Hepatocyte (in vitro differentiated cells): ENCODE measurements at regions not wholly inside any gene's neighbourhood (a gene's known extent, or its start where the extent isn't known, plus 50 kb on each side); places are given as distances from the start of the nearest gene placed in this dataset.
"Not testable (repeated sequence)": the region's sequence is repeated elsewhere in the genome, so short reads cannot be mapped to it uniquely, and the experiment has no call there.

Experiments
- DNase-seq: peaks from one replicate; pipeline ENCODE4 v3.0.0-alpha.2; 2016; ENCODE audit warnings: low spot score
- H2AFZ ChIP-seq: fragments of 200-600 bp; sonication (generic); 2 replicates; pipeline ENCODE4 v1.6.0; 2016; ENCODE audit warnings: antibody characterized with exemption, mild to moderate bottlenecking
- H3K27ac ChIP-seq: fragments of 200-600 bp; sonication (generic); 2 replicates; pipeline ENCODE4 v1.5.1; 2016; ENCODE audit warnings: mild to moderate bottlenecking
- H3K27me3 ChIP-seq: fragments of 200-600 bp; sonication (generic); 2 replicates; pipeline ENCODE4 v1.6.1; 2016
- H3K36me3 ChIP-seq: fragments of 200-600 bp; sonication (generic); replicated peaks from 2 replicates; pipeline ENCODE4 v1.5.1; 2016; ENCODE audit warnings: low read depth; ENCODE audit not compliant: insufficient read depth
- H3K4me1 ChIP-seq: fragments of 200-600 bp; sonication (generic); 2 replicates; pipeline ENCODE4 v1.5.1; 2016; ENCODE audit warnings: mild to moderate bottlenecking, moderate library complexity; ENCODE audit not compliant: insufficient read depth
- H3K4me2 ChIP-seq: fragments of 200-600 bp; sonication (generic); 2 replicates; pipeline ENCODE4 v1.6.0; 2016
- H3K4me3 ChIP-seq: fragments of 200-600 bp; sonication (generic); 2 replicates; pipeline ENCODE4 v1.5.1; 2016; ENCODE audit warnings: mild to moderate bottlenecking
- H3K79me2 ChIP-seq: fragments of 200-600 bp; sonication (generic); 2 replicates; pipeline ENCODE4 v1.6.0; 2017; ENCODE audit warnings: mild to moderate bottlenecking
- H3K9me2 ChIP-seq: fragments of 200-600 bp; sonication (generic); replicated peaks from 2 replicates; pipeline ENCODE4 v1.6.0; 2017; ENCODE audit warnings: mild to moderate bottlenecking; ENCODE audit not compliant: insufficient read depth
- H3K9me3 ChIP-seq: fragments of 200-600 bp; sonication (generic); 2 replicates; pipeline ENCODE4 v1.5.1; 2016; ENCODE audit warnings: low read depth, mild to moderate bottlenecking
- H4K20me1 ChIP-seq: fragments of 200-600 bp; sonication (generic); 2 replicates; pipeline ENCODE4 v1.6.0; 2016; ENCODE audit warnings: mild to moderate bottlenecking; ENCODE audit not compliant: insufficient read depth, poor library complexity, severe bottlenecking
- EZH2 ChIP-seq: fragments of 200-600 bp; sonication (generic); IDR thresholded peaks from 2 replicates; pipeline ENCODE4 v1.6.1; 2016; ENCODE audit warnings: antibody characterized with exemption, mild to moderate bottlenecking, borderline replicate concordance
- EZH2phosphoT487 ChIP-seq: fragments of 200-600 bp; sonication (generic); IDR thresholded peaks from one replicate; pipeline ENCODE4 v1.6.1; 2018; ENCODE audit warnings: antibody characterized with exemption, mild to moderate bottlenecking, low read depth, moderate library complexity; ENCODE audit not compliant: unreplicated experiment, severe bottlenecking
- WGBS: methylation state at CpG from one replicate; pipeline ENCODE4 v1.1.6; 2016; ENCODE audit warnings: low lambda C conversion rate; ENCODE audit errors: missing lambda C conversion rate; 5-methylcytosine and 5-hydroxymethylcytosine counted together
- TF ChIP-seq, protein P1 (sequence below): fragments of 200-600 bp; sonication (generic); IDR thresholded peaks from 2 replicates; pipeline ENCODE4 v1.5.1; 2016; ENCODE audit warnings: antibody characterized with exemption, mild to moderate bottlenecking; ENCODE audit not compliant: poor library complexity

DNA sequence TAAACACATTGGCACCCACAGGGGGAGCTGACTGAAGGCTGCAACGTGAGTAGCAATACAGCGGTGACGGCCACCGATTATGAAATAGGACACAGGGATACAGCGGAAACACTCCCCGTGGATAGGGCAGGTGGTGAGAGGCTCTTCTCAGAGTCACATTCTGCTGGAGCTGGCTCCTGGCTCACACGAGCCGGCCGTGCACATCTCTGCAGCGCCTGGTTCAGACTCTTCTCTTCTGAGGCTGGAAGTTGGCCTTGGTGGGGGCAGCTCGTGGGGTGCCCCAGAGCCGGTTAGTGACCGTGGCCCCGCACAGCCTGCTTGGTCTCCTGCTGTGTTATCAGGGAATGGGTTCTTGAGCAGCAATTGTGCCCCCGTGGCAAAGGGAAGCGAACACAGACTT lies 61.3 kb upstream of the EN2 start:
- 87% methylated on average over 16 of the region's 16 CpGs for WGBS
- H3K27me3 ChIP-seq, result peaks cover 36% of the 10 kb centered on the region
- no peak for TF ChIP-seq EZH2
- TF ChIP-seq, protein P1, sequence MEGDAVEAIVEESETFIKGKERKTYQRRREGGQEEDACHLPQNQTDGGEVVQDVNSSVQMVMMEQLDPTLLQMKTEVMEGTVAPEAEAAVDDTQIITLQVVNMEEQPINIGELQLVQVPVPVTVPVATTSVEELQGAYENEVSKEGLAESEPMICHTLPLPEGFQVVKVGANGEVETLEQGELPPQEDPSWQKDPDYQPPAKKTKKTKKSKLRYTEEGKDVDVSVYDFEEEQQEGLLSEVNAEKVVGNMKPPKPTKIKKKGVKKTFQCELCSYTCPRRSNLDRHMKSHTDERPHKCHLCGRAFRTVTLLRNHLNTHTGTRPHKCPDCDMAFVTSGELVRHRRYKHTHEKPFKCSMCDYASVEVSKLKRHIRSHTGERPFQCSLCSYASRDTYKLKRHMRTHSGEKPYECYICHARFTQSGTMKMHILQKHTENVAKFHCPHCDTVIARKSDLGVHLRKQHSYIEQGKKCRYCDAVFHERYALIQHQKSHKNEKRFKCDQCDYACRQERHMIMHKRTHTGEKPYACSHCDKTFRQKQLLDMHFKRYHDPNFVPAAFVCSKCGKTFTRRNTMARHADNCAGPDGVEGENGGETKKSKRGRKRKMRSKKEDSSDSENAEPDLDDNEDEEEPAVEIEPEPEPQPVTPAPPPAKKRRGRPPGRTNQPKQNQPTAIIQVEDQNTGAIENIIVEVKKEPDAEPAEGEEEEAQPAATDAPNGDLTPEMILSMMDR, result no peak
- TF ChIP-seq EZH2phosphoT487, result no peak

DNA sequence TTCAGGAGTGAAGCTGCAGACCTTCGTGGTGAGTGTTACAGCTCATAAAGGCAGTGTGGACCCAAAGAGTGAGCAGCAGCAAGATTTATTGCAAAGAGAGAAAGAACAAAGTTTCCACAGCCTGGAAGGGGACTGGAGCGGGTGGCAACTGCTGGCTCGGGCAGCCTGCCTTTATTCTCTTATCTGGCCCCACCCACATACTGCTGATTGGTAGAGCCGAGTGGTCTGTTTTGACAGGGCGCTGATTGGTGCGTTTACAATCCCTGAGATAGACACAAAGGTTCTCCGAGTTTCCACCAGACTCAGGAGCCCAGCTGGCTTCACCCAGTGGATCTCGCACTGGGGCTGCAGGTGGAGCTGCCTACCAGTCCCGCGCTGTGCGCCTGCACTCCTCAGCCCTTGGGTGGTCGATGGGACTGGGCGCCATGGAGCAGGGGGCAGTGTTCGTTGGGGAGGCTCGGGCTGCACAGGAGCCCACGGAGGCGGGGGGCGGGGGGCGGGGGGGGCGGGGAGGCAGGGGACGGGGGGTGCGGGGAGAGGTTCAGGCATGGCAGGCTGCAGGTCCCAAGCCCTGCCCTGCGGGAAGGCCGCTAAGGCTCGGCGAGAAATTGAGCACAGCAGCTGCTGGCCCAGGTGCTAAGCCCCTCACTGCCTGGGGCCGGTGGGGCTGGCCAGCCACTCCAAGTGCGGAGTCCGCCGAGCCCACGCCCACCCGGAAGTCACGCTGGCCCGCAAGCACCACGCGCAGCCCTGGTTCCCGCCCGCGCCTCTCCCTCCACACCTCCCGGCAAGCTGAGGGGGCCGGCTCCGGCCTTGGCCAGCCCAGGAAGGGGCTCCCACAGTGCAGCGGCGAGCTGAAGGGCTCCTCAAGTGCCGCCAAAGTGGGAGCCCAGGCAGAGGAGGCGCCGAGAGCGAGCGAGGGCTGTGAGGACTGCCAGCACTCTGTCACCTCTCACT lies 59.9 kb upstream of the EN2 start:
- not testable (repeated sequence) for H3K27ac ChIP-seq, H3K9me2 ChIP-seq, H3K4me2 ChIP-seq, DNase-seq, H2AFZ ChIP-seq, H3K4me1 ChIP-seq, H4K20me1 ChIP-seq, H3K79me2 ChIP-seq, H3K4me3 ChIP-seq, H3K9me3 ChIP-seq, H3K36me3 ChIP-seq
- peaks cover 25% of the 10 kb centered on the region for H3K27me3 ChIP-seq
- WGBS, result 91% methylated on average over 31 of the region's 49 CpGs

More for the DNA sequence above, 61.3 kb upstream of the EN2 start:
- no peak overlapping the region for H2AFZ ChIP-seq
- H3K9me2 ChIP-seq, result no peaks in the 10 kb centered on the region
- H3K4me1 ChIP-seq, result no peaks in the 10 kb centered on the region
- H3K4me3 ChIP-seq, result no peak overlapping the region
- no peaks in the 10 kb centered on the region for H3K36me3 ChIP-seq
- no peak for DNase-seq
- H3K9me3 ChIP-seq, result no peaks in the 10 kb centered on the region
- H3K79me2 ChIP-seq, result no peaks in the 10 kb centered on the region
- H3K27ac ChIP-seq, result no peak overlapping the region
- H3K4me2 ChIP-seq, result no peak overlapping the region
- H4K20me1 ChIP-seq, result no peaks in the 10 kb centered on the region

DNA sequence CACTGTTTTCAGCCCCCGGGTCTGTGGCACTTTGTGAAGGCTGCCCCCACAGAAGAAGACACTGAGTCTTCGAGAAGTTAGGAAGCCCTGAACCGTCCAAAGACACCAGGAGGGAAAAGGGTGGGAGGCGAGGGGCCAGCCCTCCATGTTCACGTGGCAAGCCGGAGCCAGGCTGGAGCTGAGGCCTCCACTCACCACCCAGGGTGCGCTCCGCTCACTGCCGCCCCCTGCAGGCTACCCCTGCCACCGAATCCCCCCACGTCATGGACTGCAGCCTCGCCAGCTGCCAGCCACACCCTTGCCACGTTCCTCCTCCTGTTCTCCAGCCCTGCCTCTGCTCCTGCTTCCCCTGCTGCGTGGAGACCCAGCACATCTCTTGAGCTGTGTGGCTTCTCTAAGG lies 59.0 kb upstream of the EN2 start:
- peaks cover 23% of the 10 kb centered on the region for H3K27me3 ChIP-seq
- H3K4me1 ChIP-seq, result no peaks in the 10 kb centered on the region
- H3K9me3 ChIP-seq, result no peaks in the 10 kb centered on the region
- H3K27ac ChIP-seq, result no peak overlapping the region
- H3K4me2 ChIP-seq, result no peak overlapping the region
- TF ChIP-seq, protein P1, result no peak
- TF ChIP-seq EZH2phosphoT487 (no peak), EZH2 (no peak)
- WGBS, result 75% methylated on average over 11 of the region's 14 CpGs
- no peaks in the 10 kb centered on the region for H3K9me2 ChIP-seq
- no peak overlapping the region for H3K4me3 ChIP-seq
- no peaks in the 10 kb centered on the region for H3K79me2 ChIP-seq
- no peak for DNase-seq
- no peaks in the 10 kb centered on the region for H3K36me3 ChIP-seq
- H4K20me1 ChIP-seq, result no peaks in the 10 kb centered on the region
- no peak overlapping the region for H2AFZ ChIP-seq

DNA sequence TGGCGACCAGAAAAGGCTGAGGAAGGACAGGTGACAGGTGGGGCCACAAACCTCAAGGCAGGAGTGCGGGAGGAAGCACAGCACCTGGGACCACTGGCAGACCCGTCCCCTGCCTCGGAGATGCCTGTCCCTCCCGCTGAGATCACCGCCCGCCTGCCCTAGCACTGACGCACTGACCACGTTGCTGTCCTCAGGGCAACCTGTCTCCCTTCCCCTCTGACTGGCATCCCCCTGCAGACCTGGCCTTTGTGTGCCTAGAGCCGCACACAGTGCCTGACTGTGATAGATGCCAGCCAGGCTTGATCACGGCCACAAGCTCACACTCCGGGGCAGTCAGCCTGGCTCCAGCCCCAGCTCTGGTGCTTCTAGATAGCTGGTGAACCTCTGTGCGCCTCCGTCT lies 58.4 kb upstream of the EN2 start:
- Histone ChIP-seq H3K27ac (no peak overlapping the region), H3K9me3 (no peaks in the 10 kb centered on the region), H2AFZ (no peak overlapping the region), H3K4me2 (no peak overlapping the region), H3K9me2 (no peaks in the 10 kb centered on the region), H3K4me3 (no peak overlapping the region), H3K79me2 (no peaks in the 10 kb centered on the region), H3K36me3 (no peaks in the 10 kb centered on the region), H3K27me3 (peaks cover 18% of the 10 kb centered on the region), H4K20me1 (no peaks in the 10 kb centered on the region), H3K4me1 (no peaks in the 10 kb centered on the region)
- no peak for DNase-seq
- WGBS, result 89% methylated on average over 14 of the region's 14 CpGs
- TF ChIP-seq EZH2phosphoT487 (no peak), EZH2 (no peak)
- TF ChIP-seq, protein P1, result no peak
